HG02610 (cell line): ENCODE measurements at regions not wholly inside any gene's neighbourhood (a gene's known extent, or its start where the extent isn't known, plus 50 kb on each side); places are given as distances from the start of the nearest gene placed in this dataset.
"Not testable (repeated sequence)": the region's sequence is repeated elsewhere in the genome, so short reads cannot be mapped to it uniquely, and the experiment has no call there.

Experiments used
- ATAC-seq: cut with Tn5 transposase; IDR thresholded peaks from one replicate; pipeline ENCODE4 v1.9.1; 2021; ENCODE audit warnings: mild to moderate bottlenecking, moderate library complexity; ENCODE audit not compliant: unreplicated experiment

DNA sequence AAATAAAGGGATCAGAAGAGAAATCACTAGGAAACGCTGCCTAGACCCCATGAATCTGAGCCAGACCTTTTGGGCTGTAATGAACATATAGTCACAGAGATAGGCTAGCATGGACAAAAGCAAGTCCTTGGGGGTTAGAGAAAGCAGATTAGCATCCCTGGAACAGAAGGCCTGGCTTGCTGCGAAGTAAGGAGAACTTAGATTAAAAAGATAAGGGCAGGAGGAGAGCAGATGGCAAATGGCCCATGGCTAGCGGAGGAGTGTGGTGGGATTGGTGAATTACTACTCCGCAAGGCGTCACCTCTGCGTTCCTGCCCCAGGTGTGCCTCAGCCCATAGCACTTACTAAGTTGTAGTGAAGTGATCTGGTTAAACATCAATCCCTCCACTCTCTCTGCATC lies 92.3 kb upstream of the ZNF438 start:
- ATAC-seq = no peak

DNA sequence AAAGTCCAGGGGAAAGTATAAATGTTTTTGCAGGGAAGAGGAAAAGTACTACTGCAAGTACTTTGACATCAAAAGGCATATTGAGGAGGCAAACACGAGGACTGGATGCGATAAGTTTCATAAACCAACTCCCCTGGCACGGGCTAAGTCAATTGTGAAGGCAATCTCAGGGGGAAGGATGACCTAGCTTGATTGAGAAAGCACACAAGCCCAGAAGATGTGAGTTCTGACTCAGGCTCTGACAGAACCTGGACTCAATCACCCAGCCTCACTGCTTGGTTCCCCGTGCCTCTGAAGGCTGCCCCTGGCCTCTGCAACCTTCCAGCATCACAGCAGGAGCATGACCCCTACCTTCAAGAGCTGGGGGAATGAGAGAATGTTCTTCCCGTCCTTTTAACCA lies 93.2 kb upstream of the ZNF438 start:
- no peak for ATAC-seq

DNA sequence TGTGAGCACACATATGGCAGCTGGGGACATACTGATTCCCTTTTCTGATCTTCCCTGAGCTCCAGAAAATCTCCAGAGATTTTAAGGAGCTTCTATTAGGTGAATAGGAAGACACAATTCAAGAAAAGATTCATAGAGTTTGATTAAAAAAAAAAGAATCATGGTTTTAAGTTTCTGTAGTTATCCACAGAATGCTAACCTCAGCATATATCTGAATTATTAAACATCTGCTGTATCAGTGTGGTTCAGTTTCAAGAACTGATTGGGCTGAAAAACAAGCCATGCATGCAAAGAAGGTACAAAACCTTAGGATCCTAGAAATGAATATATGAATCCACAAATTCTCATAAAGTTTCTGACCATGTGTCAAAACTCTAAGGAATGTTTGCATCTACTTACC lies 94.1 kb upstream of the ZNF438 start:
- ATAC-seq = no peak

DNA sequence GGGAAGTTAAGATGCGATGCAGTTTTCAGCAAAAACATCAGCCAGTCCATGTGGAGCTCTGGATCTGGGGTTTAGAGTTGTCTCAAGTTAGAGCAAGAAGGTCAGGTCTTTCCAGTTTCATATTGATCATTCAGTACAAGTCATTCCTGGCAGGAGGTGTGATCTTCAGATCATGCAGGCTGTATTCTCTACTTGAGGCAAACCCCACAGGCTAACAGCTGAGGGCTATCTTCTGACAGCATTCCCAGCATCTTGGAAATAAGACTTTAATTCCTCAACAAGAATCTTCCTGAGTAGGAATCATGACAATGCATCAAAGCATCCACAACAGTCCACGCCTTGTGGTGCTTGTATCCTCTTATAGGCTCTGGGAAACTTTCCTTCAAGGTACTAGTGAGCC lies 94.9 kb upstream of the ZNF438 start:
- no peak for ATAC-seq

DNA sequence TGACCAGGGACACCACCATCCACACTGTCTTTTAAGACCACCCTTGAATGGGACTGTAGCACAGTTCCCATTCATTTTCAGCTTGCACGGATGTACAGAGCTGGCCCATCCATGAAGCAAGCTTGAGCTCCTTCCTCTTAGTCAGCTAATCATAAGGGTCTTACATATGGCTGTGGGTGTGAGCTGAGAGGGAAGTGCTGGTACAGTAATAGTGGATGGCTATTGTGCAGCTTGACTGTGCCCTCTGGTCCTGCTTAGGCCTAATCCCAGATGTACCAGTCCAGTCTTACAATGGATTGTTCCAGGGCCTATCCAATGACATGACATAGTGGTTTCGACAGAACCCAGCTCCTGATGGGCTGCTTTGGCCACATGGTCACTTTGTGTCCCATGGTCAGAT lies 96.9 kb upstream of the ZNF438 start:
- no peak for ATAC-seq

DNA sequence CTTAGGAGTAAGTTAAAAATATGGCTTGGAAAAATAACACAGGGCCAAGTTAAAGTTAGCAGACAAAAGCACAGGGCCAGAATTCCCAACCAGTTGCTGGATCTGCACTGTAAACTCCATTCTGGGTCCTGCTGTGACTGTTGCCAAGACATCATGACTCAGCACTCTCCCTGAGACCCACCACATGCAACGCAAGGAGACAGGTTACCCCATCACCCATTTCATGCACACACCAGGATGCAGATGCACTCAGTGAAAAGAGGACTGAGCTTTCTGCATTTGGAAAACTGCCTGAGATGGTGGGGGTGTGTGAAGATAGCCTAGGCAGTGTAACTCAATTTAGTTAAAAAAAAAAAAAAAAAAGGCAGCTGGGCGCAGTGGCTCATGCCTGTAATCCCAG lies 97.6 kb upstream of the ZNF438 start:
- ATAC-seq = no peak

DNA sequence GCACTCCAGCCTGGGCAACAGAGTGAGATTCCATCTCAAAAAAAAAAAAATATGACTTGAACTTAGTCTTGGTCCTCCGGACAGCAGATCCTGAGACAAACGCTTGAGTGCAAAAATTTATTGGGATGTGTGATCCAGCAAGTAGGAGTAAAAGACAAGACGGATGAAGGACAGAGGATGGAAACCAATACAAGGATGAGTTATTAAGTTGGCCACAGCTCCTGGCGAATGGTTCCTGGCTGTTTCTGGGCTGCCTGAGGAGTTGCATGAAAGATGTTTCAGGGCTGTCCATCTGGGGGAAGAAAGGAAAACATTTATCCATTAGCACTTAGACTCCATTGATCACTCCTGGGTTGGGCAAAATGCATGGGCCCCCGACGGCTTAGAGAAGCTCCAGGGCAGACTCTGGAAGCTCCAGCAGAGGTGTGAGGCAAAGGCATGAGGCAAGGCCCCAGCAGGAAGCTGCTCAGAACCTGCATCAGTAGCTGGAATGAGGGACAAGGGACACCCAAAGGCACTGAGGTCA lies 98.3 kb upstream of the ZNF438 start:
- no peak for ATAC-seq

DNA sequence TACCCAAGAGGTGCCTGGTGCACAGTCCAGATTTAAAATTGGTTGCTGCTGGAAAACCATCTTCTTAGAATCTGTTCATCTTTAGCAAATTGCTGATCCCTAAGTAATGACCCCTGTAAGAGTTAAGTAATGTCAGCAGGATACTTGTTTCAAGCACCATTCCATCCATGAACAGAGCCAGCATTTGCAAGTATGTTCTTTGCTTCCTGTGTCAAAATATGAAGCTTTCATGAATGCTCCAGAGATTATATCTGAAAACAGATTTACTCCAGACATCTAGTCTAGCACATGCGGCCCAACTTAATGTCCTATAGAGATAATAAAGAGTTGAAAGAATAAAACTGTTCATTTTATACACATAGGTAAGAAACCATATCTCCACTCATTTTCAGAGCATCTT lies 98.7 kb upstream of the ZNF438 start:
- no peak for ATAC-seq

DNA sequence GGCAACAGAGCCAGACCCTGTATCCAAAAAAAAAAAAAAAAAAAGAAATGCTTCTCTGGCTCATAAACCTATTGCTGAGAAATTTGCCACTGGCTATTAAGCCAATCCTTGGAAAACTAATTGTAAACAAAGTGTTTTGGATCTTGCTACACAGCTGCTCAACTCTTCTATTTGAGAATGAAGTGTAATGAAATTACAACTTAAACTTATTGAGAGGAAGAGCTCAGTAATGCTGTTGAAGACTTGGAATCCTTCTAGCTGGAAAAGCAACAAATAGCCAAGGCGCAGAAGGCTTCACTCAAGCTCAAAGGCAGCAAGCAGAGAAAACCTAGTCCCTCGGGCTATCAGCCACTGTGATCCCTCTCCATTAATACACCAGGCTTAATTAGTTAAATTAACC lies 99.6 kb upstream of the ZNF438 start:
- no peak for ATAC-seq

DNA sequence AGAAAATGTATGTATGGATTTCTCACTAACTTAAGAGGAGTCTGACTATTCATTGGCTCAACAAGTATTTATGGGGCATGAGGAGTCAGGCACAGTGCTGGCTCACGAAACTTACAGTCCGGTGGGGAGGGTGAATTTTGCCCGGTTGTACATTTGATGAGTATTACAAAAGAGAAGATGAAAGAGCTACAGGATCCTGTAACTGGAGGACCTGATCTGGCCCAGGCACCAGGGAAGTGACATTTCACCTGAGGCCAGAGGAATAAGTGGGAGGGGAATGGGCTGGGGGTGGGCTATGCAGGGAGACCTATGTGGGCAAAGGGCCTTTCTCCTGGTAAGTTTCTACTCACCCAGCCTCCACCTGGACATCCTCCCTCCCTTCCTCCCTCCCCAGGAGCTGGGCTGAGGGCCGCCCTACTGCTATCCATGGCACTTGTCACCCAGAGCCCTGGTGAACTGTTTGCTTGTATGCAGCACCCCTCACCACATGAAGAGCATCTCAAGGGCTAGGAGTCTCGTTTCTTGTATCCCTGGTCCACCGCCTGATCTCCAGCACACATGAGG lies 101.1 kb upstream of the ZNF438 start:
- ATAC-seq = no peak

DNA sequence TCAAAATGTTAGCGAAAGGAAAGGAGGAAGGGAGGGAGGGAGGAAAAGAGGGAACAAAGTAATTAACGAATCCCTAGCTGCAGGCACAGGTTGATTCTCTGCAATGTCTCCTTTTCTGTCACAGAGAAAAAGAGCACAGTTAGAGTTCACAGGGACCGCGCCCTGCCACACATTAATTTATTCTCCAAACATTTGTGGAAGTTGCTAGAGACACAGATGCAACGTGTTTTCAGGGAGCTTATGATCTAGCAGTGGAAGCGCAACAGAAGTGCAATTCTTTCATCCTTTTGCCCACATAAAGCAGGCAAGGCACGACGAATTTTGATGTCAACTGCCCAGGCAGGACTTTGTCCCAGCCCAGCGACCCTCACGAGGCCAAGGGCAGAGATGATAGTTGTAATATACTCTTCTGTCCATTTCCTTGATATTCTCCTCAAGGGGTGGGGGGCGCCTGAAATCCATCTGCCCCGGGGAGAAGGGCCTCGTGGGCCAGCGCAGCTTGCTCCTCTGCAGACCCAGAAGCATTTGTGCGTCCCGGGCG lies 101.7 kb upstream of the ZNF438 start:
- no peak for ATAC-seq

DNA sequence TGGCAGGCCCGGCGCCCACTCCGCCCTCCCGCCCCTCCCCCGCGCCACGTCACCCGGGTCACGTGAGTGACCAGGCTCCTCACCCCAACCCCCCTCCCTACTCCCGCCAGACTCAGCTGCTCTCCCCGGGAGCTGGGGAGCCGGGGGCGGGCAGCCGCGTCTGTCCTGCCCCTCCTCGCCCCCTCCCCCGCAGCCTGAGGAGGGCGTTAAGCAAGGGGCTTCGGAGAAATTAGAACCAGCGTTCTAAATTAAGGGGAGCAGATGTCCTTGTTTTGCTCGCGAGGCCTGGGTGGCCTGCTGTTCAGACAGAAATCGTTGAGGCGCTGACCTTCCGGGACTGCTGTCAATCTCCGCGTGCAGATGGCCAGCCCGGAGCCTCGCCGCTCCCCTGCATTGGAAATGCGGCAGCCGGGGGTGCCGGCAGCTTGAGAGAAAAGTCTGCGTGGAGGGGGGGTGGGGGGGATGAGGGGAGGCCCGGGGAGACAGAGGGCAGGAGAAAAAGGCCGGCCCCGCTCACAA lies 102.2 kb upstream of the ZNF438 start:
- ATAC-seq = peak; percentile 53

DNA sequence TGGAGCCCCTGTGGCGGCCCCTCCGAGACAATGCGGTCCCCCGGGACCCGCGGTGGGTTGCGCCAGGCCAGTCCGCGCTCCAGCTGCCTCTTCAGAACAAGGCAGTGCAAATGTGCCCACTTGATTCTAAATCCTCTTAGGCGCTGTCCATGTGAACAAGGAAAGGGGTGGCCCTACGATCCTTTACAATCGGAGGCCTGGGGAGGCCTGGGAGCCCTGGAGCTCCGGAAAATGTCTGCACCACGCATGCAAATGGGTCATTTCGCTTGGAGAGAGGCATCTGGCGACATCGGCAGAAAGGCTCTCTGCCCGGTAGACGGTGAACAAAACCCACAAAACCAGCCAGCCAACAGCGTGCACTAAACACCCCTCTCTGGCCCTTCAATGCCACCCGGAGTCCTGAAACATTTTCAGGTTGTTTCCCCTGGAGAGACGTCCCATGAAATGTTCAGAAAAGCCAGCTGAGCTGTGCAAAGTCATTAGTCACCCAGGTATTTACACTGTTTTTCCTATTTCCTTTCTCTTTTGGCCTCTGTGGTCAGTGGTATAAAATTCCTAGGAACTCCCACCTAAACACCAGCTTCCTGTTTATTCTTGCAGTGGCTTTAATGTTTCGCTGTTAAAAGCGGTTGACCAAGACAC lies 102.8 kb upstream of the ZNF438 start:
- ATAC-seq = peak; percentile 35

DNA sequence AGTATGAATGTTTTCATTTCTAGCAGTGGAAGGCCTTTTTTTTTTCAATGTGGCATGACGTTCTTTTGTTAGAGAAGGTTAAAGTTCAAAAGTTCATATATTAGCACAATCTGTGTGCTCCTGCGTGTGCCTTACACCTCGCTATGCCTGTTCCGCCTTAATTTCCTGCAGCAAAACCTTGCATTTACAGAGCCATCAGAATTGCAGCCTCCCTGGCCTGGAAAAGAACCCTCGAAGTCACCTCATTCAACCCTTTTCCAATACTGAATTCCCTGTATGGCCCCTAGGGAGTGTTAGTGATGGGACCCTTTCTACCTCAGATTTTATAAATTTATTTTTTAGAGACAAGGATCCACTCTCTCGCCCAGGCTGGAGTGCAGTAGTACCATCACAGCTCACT lies 103.5 kb upstream of the ZNF438 start:
- ATAC-seq = no peak

DNA sequence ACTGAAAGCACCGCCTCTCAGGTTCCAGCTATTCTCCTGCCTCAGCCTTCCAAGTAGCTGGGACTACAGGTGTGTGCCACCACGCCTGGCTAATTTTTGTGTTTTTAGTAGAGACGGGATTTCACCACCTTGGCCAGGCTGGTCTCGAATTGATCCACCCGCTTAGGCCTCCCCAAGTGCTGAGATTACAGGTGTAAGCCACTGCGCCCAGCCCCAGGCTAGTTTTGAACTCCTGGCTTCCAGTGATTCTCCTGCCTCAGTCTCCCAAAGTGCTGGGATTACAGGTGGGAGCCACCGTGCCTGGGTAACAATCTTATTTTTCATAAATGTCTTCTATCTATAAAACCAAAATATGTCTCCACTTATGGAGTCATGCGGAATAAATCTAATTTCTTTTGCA lies 104.1 kb upstream of the ZNF438 start:
- not testable (repeated sequence) for ATAC-seq

DNA sequence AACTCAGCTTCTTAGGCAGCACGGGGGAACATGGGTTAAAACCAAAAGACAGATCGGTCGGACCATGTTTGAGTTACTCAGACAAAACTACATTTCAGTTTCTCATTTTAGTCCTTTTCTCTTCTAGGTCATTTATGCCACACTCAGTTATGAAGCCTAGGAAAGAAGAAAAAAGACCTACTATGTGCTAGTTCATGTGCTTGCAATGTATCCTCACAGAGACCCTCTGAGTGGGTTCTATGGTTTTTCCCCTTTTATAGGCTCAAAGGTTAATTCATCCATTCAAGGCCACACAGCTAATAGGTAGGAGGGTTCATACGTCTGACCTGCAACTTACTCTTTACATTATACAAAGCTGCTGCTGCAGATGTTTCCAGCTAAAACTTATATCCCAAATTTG lies 104.7 kb upstream of the ZNF438 start:
- ATAC-seq = no peak

DNA sequence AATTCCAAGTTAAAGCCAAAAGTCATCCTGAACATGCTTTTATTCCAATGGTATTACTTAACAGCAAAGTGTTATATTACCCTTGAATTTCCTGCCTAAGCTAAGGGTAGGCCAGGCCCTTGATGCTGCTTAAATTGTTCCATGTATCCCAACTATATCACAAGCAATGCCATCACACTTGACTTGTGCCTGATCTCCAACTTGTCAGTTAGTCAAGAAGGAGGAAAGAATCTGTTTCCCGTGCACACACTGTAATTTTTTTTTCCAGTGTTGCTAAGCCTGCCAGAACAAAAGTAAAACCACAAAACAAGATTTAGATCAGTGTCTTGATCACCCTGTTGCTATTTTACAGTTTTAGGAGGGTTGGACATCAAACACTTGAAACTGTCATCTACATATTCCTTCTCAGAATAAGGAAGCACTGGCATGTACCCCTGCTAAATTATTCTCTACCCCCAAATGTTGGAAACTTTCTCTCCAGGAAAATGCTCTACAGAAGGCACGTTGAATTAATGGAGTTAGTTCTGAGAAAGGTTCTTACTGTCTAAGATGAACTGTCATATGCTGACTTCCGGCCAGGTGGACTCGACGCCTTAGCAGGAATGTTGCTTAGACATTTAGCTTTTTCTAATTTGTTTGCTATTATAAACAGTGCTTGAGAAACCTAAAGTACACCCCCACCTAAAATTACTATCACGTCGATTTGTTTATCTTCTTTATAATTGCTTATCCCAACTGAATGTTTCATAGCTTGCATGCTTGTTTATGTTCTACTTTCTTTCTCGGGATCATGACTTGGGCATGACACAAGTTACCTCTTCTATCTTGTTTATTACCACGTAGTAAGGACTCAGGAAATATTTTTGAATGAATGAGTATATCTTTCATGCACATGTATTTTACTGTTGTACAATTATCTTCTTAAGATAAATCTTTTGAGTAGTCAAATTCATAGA lies 105.5 kb upstream of the ZNF438 start:
- no peak for ATAC-seq

DNA sequence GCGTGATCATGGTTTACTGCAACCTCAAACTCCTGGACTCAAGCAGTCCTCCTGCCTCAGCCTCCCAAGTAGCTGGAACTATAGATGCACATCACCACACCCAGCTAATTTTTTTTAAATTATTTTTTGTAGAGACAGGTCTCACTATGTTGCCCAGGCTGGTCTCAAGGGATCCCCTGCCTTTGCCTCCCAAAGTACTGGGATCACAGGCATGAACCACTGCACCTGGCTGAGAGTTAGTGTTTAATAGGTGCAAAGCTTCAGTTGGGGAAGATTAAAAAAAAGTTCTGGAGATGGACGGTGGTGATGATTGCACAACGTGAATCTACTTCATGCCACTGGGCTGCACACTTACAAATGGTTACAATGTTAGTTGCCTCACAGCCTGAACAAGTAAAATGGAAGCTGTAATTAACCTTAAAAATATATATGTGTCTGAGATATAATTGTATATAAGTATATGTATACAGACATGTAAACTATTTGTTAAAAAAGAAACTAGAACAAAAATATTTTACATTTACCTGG lies 106.4 kb upstream of the ZNF438 start:
- no peak for ATAC-seq

DNA sequence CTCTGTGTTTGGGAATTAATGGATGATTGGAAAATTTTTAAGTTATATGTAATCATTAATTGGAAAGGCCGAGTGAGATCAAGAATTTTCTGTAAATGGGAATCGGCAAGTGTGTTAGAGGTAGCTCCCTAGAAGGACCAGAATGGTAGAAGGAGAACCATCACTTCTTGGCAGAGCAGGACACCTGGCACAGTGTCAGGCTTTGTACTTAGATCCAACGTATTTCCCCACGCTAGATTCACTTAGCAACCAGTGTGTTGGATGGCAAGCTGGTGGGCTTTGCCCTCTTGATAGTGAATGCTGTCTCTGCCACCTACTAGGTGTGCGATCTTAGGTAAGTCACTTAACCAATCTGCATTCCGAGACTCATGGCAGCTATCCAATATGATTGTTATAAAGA lies 107.8 kb upstream of the ZNF438 start:
- ATAC-seq = no peak

DNA sequence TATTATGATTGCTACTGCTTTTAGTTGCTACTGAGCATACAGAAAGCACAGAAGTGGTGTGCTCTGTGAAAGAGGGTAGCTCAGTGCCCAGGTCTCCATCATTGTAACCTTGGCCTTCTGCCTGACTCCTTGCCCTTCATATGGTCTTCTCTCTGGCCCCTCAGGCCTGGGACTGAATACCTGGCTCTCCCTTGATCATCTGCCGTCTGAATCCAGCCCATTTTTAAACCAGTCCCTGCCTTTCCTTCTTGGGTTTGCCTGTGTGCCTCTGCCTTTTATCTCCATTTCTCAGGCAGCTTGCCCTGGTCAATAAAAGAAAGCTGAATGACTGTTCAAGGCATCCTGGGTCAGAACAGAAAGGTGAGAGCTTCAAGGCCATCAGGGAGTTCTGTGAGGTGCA lies 109.1 kb upstream of the ZNF438 start:
- no peak for ATAC-seq

DNA sequence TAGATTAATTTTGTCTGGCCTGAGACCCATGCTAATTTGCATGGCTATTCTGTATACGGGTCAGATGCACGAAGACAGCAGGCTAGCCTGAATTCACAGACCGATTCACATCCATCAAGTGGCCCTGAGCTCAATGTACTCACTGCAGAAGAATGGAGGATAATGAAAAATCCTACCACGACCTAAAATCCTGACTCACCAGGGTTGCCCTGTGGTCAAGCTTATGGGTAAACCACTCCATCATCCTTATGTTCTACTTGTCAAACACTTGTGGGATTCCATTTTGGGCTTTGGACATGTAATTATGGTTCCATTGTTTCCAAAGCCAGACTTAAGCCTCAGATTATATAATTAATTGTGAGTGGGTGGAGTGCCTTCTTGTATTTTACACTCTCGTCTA lies 110.4 kb upstream of the ZNF438 start:
- no peak for ATAC-seq
